ENCODE measurements at regions not wholly inside any gene's neighbourhood (a gene's known extent, or its start where the extent isn't known, plus 50 kb on each side); places are given as distances from the start of the nearest gene placed in this dataset.
A peak's percentile ranks its signal among the peaks of the same experiment; 100 is the strongest.

GRCh38 chr7:140230861-140231770, 54.3 kb upstream of the KDM7A start (continued):
- TF ChIP-seq HBP1 (CRISPR knock-in tag; IDR thresholded peaks at IDR 0.05; ENCODE audit: low read depth) (no peak), ZNF891 (CRISPR knock-in tag; IDR thresholded peaks at IDR 0.05) (no peak), TEAD2 (CRISPR knock-in tag; IDR thresholded peaks at IDR 0.05) (no peak), ZNF770 (CRISPR knock-in tag; IDR thresholded peaks at IDR 0.05) (0 out of 2 replicates have a peak, but pooled peaks have one; percentile 10), IRF2 (CRISPR knock-in tag; IDR thresholded peaks at IDR 0.05) (peak; percentile 66), MEIS1 (CRISPR knock-in tag; IDR thresholded peaks at IDR 0.05; ENCODE audit: borderline replicate concordance) (peak; percentile 31; the same call in 1 of the 2 replicates), ZFP1 (CRISPR knock-in tag; IDR thresholded peaks at IDR 0.05) (no peak), ZIK1 (CRISPR knock-in tag; IDR thresholded peaks at IDR 0.05; ENCODE audit: borderline replicate concordance, low read depth) (no peak), HNF4A (CRISPR knock-in tag; IDR thresholded peaks at IDR 0.05) (no peak; the same call in 1 of the 2 replicates), NR2F1 (CRISPR knock-in tag; IDR thresholded peaks at IDR 0.05) (no peak), ZNF839 (CRISPR knock-in tag; IDR thresholded peaks at IDR 0.05; ENCODE audit: borderline replicate concordance) (0 out of 2 replicates have a peak, but pooled peaks have one; percentile 40), ZNF253 (CRISPR knock-in tag; IDR thresholded peaks at IDR 0.05; ENCODE audit: borderline replicate concordance) (peak; percentile 67; the same call in 1 of the 2 replicates), ZBTB26 (CRISPR knock-in tag; IDR thresholded peaks at IDR 0.05; ENCODE audit: borderline replicate concordance) (no peak; the same call in 1 of the 2 replicates), ZNF615 (CRISPR knock-in tag; IDR thresholded peaks at IDR 0.05; ENCODE audit: borderline replicate concordance) (no peak), RFXANK (CRISPR knock-in tag; IDR thresholded peaks at IDR 0.05) (peak; percentile 82; the same call in 1 of the 2 replicates), ZNF484 (CRISPR knock-in tag; IDR thresholded peaks at IDR 0.05; ENCODE audit: borderline replicate concordance, low read depth) (no peak), ZNF619 (CRISPR knock-in tag; IDR thresholded peaks at IDR 0.05) (no peak), CSRNP1 (CRISPR knock-in tag; IDR thresholded peaks at IDR 0.05) (no peak), ZNF451 (CRISPR knock-in tag; IDR thresholded peaks at IDR 0.05) (no peak), ZNF674 (CRISPR knock-in tag; IDR thresholded peaks at IDR 0.05; ENCODE audit: low read depth) (no peak), ZNF333 (CRISPR knock-in tag; IDR thresholded peaks at IDR 0.05; ENCODE audit: borderline replicate concordance) (no peak)

All from HepG2 (cell line).